ENCODE measurements at regions not wholly inside any gene's neighbourhood (a gene's known extent, or its start where the extent isn't known, plus 50 kb on each side); places are given as distances from the start of the nearest gene placed in this dataset.

- intact Hi-C loops (cut with micrococcal nuclease), result no loop called here
- H3K27ac Mint-ChIP-seq, result peak overlapping the region; percentile 79
- Histone ChIP-seq H3K9me3 (ENCODE audit: control extremely low read depth in 1 of 3, control insufficient read depth in 2 of 3, insufficient read depth in 1 of 3, low read length in 2 of 3) (no peaks in the 10 kb centered on the region), H3K79me2 (ENCODE audit: control insufficient read depth, insufficient read depth, low read length) (peaks cover 12% of the 10 kb centered on the region), H3K36me3 (replicated peaks in 1 of 2; ENCODE audit: control extremely low read depth in 1 of 2, control insufficient read depth in 1 of 2, extremely low read depth in 1 of 2, insufficient read depth in 2 of 2, low read length in 1 of 2) (no peaks in the 10 kb centered on the region), H3K4me3 (ENCODE audit: control extremely low read depth in 1 of 5, extremely low read depth in 1 of 5, insufficient read depth in 1 of 5, low read depth in 2 of 5, low read length in 4 of 5) (no peak overlapping the region), H3K4me1 (ENCODE audit: control insufficient read depth in 2 of 2, insufficient read depth in 2 of 2, low read length in 2 of 2) (peaks cover 49 to 50% of the 10 kb centered on the region in 2 donors), H3K9ac (ENCODE audit: low read length) (no peak overlapping the region), H4K20me1 (ENCODE audit: control insufficient read depth, insufficient read depth, low read length, poor library complexity, severe bottlenecking) (no peaks in the 10 kb centered on the region), H2AFZ (ENCODE audit: insufficient read depth, low read depth, low read length, poor library complexity, severe bottlenecking) (no peak overlapping the region), H3K4me2 (replicated peaks; ENCODE audit: low read depth, low read length, poor library complexity, severe bottlenecking) (no peak overlapping the region), H3K27ac (ENCODE audit: low read length in 2 of 2) (peak overlapping the region in 1 of 2 donors; percentile 54), H3K27me3 (replicated peaks in 1 of 4; ENCODE audit: control extremely low read depth in 1 of 4, control insufficient read depth in 3 of 4, insufficient read depth in 4 of 4, low read length in 3 of 4) (no peaks in the 10 kb centered on the region)
- DNase-seq, result no peak
- peaks cover 49% of the 10 kb centered on the region for H3K4me1 Mint-ChIP-seq
- no peak for ATAC-seq (ENCODE audit: low read depth)
- no peaks in the 10 kb centered on the region for H3K27me3 Mint-ChIP-seq
- 100% methylated on average over 3 of the region's 7 CpGs for WGBS (ENCODE audit: insufficient coverage)
- ChIA-PET CTCF (interaction anchor here (0.7 to 1.1 kb wide), 4 partner anchors 8 to 105 kb away, joined by 3 read pairs; no protein-coding TSS in a partner anchor), POLR2A (interaction anchor here (1.0 to 2.6 kb wide), 2 partner anchors 14 to 23 kb away, joined by 3 to 13 read pairs; no protein-coding TSS in a partner anchor)
- H3K4me3 Mint-ChIP-seq, result no peak overlapping the region
- no peak for TF ChIP-seq CTCF (IDR thresholded peaks at IDR 0.05)
- H3K9me3 Mint-ChIP-seq (ENCODE audit: insufficient read depth), result no peaks in the 10 kb centered on the region
Measured at GRCh38 chr14:49957089-49957852, 64.4 kb downstream of the ARF6 start.

- H3K9ac ChIP-seq (ENCODE audit: low read length), result peak overlapping the region; percentile 45
- peak overlapping the region; percentile 74 to 75 for H3K27ac ChIP-seq (ENCODE audit: low read length in 2 of 2)
- H3K4me3 ChIP-seq (ENCODE audit: control extremely low read depth in 1 of 5, extremely low read depth in 1 of 5, insufficient read depth in 1 of 5, low read depth in 2 of 5, low read length in 4 of 5), result peak overlapping the region in 4 of 5 experiments; percentile 0 to 48 (median 24)
- H3K9me3 Mint-ChIP-seq (ENCODE audit: insufficient read depth), result no peaks in the 10 kb centered on the region
- CTCF ChIA-PET, result interaction anchor here (0.6 to 3.9 kb wide), 7 partner anchors 11 to 98 kb away, joined by 3 to 39 read pairs (median 6); no protein-coding TSS in a partner anchor
- H3K27me3 ChIP-seq (replicated peaks in 1 of 4; ENCODE audit: control extremely low read depth in 1 of 4, control insufficient read depth in 3 of 4, insufficient read depth in 4 of 4, low read length in 3 of 4), result no peaks in the 10 kb centered on the region
- H4K20me1 ChIP-seq (ENCODE audit: control insufficient read depth, insufficient read depth, low read length, poor library complexity, severe bottlenecking), result no peaks in the 10 kb centered on the region
- peaks cover 12% of the 10 kb centered on the region for H3K79me2 ChIP-seq (ENCODE audit: control insufficient read depth, insufficient read depth, low read length)
- H2AFZ ChIP-seq (ENCODE audit: insufficient read depth, low read depth, low read length, poor library complexity, severe bottlenecking), result peak overlapping the region; percentile 44
- peaks cover 70% of the 10 kb centered on the region for H3K4me1 Mint-ChIP-seq
- no peaks in the 10 kb centered on the region for H3K9me3 ChIP-seq (ENCODE audit: control extremely low read depth in 1 of 3, control insufficient read depth in 2 of 3, insufficient read depth in 1 of 3, low read length in 2 of 3)
- TF ChIP-seq CTCF (IDR thresholded peaks at IDR 0.05) (no peak), EZH2 (IDR thresholded peaks at IDR 0.05; ENCODE audit: borderline replicate concordance, insufficient read depth, low read depth, low read length, poor library complexity, severe bottlenecking) (no peak)
- POLR2A ChIA-PET, result interaction anchor here (0.6 to 3.4 kb wide), 9 partner anchors 11 to 98 kb away, joined by 3 to 18 read pairs (median 4); partner anchors contain the start of gene ARF6
- H3K4me1 ChIP-seq (ENCODE audit: control insufficient read depth in 2 of 2, insufficient read depth in 2 of 2, low read length in 2 of 2), result peaks cover 60 to 65% of the 10 kb centered on the region in 2 donors
- DNase-seq, result peak; percentile 77
- H3K4me2 ChIP-seq (replicated peaks; ENCODE audit: low read depth, low read length, poor library complexity, severe bottlenecking), result peak overlapping the region; percentile 60
- H3K27ac Mint-ChIP-seq, result peak overlapping the region; percentile 86
- ATAC-seq (ENCODE audit: low read depth), result peak; percentile 68
- 33% methylated on average over 1 of the region's 9 CpGs for WGBS (ENCODE audit: insufficient coverage)
- intact Hi-C loops (cut with micrococcal nuclease), result loop anchor here (1.0 to 5.0 kb wide), 5 partner anchors 17 to 95 kb away; no protein-coding TSS in a partner anchor
- no peaks in the 10 kb centered on the region for H3K36me3 ChIP-seq (replicated peaks in 1 of 2; ENCODE audit: control extremely low read depth in 1 of 2, control insufficient read depth in 1 of 2, extremely low read depth in 1 of 2, insufficient read depth in 2 of 2, low read length in 1 of 2)
- no peaks in the 10 kb centered on the region for H3K27me3 Mint-ChIP-seq
- peak overlapping the region; percentile 78 for H3K4me3 Mint-ChIP-seq
Measured at GRCh38 chr14:49959822-49960408, 67.0 kb downstream of the ARF6 start.
